WTC11 (cell line): ENCODE measurements at regions not wholly inside any gene's neighbourhood (a gene's known extent, or its start where the extent isn't known, plus 50 kb on each side); places are given as distances from the start of the nearest gene placed in this dataset.

ENCODE experiments used
- ATAC-seq: fragments of 200-7000 bp; cut with Tn5 transposase; 2 replicates; pipeline ENCODE4 v1.10.0; 2021; ENCODE audit warnings: mild to moderate bottlenecking, moderate library complexity
- CTCF ChIA-PET: fragments of 300-600 bp; sonication (Branson Sonifier 250); formaldehyde crosslinking; loops from one replicate; lab custom pipeline; 2021; ENCODE audit warnings: antibody characterized with exemption; lab: Charles Lee
- POLR2A ChIA-PET: fragments of 350-600 bp; sonication (Branson Sonifier 250); formaldehyde crosslinking; loops from one replicate; lab custom pipeline; 2021; ENCODE audit warnings: antibody characterized with exemption; lab: Charles Lee
- DNase-seq: peaks from one replicate; pipeline ENCODE4 v3.0.0; 2021; ENCODE audit warnings: low spot score
- H3K27ac Mint-ChIP-seq: 2 replicates; pipeline ENCODE4 v1.8.0; 2021; ENCODE audit warnings: mixed read lengths
- H3K27me3 Mint-ChIP-seq: 2 replicates; pipeline ENCODE4 v1.8.0; 2021; ENCODE audit warnings: low read depth, mild to moderate bottlenecking, moderate library complexity, mixed read lengths
- H3K36me3 Mint-ChIP-seq: 2 replicates; pipeline ENCODE4 v1.8.0; 2021; ENCODE audit warnings: mixed read lengths
- H3K4me1 Mint-ChIP-seq: 2 replicates; pipeline ENCODE4 v1.8.0; 2022; ENCODE audit warnings: mixed read lengths
- H3K4me3 Mint-ChIP-seq: 2 replicates; pipeline ENCODE4 v1.8.0; 2021; ENCODE audit warnings: mild to moderate bottlenecking, moderate library complexity, mixed read lengths
- H3K9me3 Mint-ChIP-seq: 2 replicates; pipeline ENCODE4 v1.8.0; 2021; ENCODE audit warnings: mixed read lengths
- AR ChIP-seq: fragments of 250-450 bp; sonication (Bioruptor Pico); IDR thresholded peaks from 2 replicates; pipeline ENCODE4 v1.9.0; 2021; ENCODE audit warnings: mild to moderate bottlenecking
- ATF6 ChIP-seq: sonication (generic); formaldehyde crosslinking; IDR thresholded peaks from 2 replicates; pipeline ENCODE4 v1.8.1; 2023; ENCODE audit warnings: mild to moderate bottlenecking, missing genetic modification reagents
- CBFB ChIP-seq: sonication (generic); formaldehyde crosslinking; IDR thresholded peaks from 2 replicates; pipeline ENCODE4 v1.8.1; 2022; ENCODE audit warnings: mild to moderate bottlenecking, low read depth, missing genetic modification reagents
- EMX1 ChIP-seq: fragments of 250-450 bp; sonication (Bioruptor Pico); IDR thresholded peaks from 2 replicates; pipeline ENCODE4 v1.8.0; 2021; ENCODE audit warnings: mild to moderate bottlenecking
- ESRRA ChIP-seq: sonication (generic); formaldehyde crosslinking; IDR thresholded peaks from 2 replicates; pipeline ENCODE4 v1.8.1; 2022; ENCODE audit warnings: mild to moderate bottlenecking, missing genetic modification reagents, borderline replicate concordance
- GRHL2 ChIP-seq: fragments of 250-450 bp; sonication (Bioruptor Pico); IDR thresholded peaks from 2 replicates; pipeline ENCODE4 v1.8.0; 2022; ENCODE audit warnings: mild to moderate bottlenecking, moderate library complexity; ENCODE audit not compliant: insufficient replicate concordance, severe bottlenecking
- HMGA2 ChIP-seq: fragments of 250-450 bp; sonication (Bioruptor Pico); IDR thresholded peaks from 2 replicates; pipeline ENCODE4 v1.4.0; 2021; ENCODE audit warnings: mild to moderate bottlenecking, moderate library complexity
- NR3C1 ChIP-seq: sonication (generic); formaldehyde crosslinking; conservative IDR thresholded peaks from 2 replicates; pipeline ENCODE4 v1.8.1; 2023; ENCODE audit warnings: low read depth, mild to moderate bottlenecking, missing genetic modification reagents
- ZBTB21 ChIP-seq: sonication (generic); formaldehyde crosslinking; IDR thresholded peaks from 2 replicates; pipeline ENCODE4 v1.8.1; 2023; ENCODE audit warnings: mild to moderate bottlenecking, missing genetic modification reagents, borderline replicate concordance
- ZNF219 ChIP-seq: sonication (generic); formaldehyde crosslinking; IDR thresholded peaks from 2 replicates; pipeline ENCODE4 v1.8.0; 2023; ENCODE audit warnings: missing genetic modification reagents, mild to moderate bottlenecking, borderline replicate concordance
- ZNF281 ChIP-seq: sonication (generic); formaldehyde crosslinking; IDR thresholded peaks from 2 replicates; pipeline ENCODE4 v1.8.0; 2023; ENCODE audit warnings: mild to moderate bottlenecking, missing genetic modification reagents
- ZNF396 ChIP-seq: fragments of 250-450 bp; sonication (Bioruptor Pico); IDR thresholded peaks from 2 replicates; pipeline ENCODE4 v1.8.0; 2021; ENCODE audit warnings: mild to moderate bottlenecking, moderate library complexity, borderline replicate concordance
- TF ChIP-seq, protein P1 (sequence below): fragments of 250-450 bp; sonication (Bioruptor Pico); IDR thresholded peaks from 2 replicates; pipeline ENCODE4 v1.9.0; 2021; ENCODE audit warnings: moderate library complexity, mild to moderate bottlenecking, inconsistent platforms, borderline replicate concordance
- TF ChIP-seq, protein P2 (sequence below): sonication (generic); formaldehyde crosslinking; IDR thresholded peaks from 2 replicates; pipeline ENCODE4 v1.8.0; 2023; ENCODE audit warnings: missing genetic modification reagents, mild to moderate bottlenecking, borderline replicate concordance
- TF ChIP-seq, protein P3 (sequence below): sonication (generic); formaldehyde crosslinking; IDR thresholded peaks from 2 replicates; pipeline ENCODE4 v1.8.1; 2022; ENCODE audit warnings: low read depth, mild to moderate bottlenecking, moderate library complexity, missing genetic modification reagents, borderline replicate concordance

GRCh38 chr16:7998789-7999453, 591.4 kb downstream of the TMEM114 start:
- TF ChIP-seq AR (CRISPR knock-in tag), result no peak
- TF ChIP-seq ATF6, result no peak
- no peak for TF ChIP-seq ZBTB21
- TF ChIP-seq GRHL2 (CRISPR knock-in tag), result no peak
- no peak for TF ChIP-seq HMGA2 (CRISPR knock-in tag)
- Mint-ChIP-seq H3K36me3 (peaks cover 89% of the 10 kb centered on the region), H3K27ac (no peak overlapping the region), H3K4me1 (no peaks in the 10 kb centered on the region), H3K9me3 (peaks cover 92% of the 10 kb centered on the region), H3K4me3 (no peak overlapping the region), H3K27me3 (peaks cover 7% of the 10 kb centered on the region)
- ChIA-PET CTCF (no interaction called here), POLR2A (no interaction called here)
- ATAC-seq (no peak), DNase-seq (no peak)

DNA sequence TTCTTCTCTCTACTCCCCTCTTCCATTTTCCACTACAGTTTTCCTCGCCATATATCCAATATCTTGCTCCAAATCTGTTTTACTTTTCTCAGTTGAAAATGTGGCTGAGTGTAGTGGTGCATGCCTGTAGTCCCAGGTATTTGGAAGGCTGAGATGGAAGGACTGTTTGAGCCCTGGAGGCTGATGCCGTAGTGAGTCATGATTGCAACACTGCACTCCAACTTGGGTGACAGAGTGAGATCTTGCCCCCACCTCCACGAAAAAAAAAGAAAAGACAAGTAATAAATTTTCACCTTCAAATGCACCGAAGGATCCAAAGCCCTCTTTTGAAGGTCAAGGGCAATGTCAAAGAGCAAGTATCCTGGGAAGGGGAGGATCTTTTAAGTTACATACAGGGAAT, 592.3 kb downstream of the TMEM114 start:
- H3K27me3 Mint-ChIP-seq, result peaks cover 7% of the 10 kb centered on the region
- no peak for TF ChIP-seq HMGA2 (CRISPR knock-in tag)
- TF ChIP-seq ZNF281, result no peak
- no peak for TF ChIP-seq ZNF396
- TF ChIP-seq, protein P1, sequence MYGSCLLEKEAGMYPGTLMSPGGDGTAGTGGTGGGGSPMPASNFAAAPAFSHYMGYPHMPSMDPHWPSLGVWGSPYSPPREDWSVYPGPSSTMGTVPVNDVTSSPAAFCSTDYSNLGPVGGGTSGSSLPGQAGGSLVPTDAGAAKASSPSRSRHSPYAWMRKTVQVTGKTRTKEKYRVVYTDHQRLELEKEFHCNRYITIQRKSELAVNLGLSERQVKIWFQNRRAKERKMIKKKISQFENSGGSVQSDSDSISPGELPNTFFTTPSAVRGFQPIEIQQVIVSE (CRISPR knock-in tag), result no peak
- no peak for TF ChIP-seq CBFB (CRISPR knock-in tag)
- TF ChIP-seq ZNF219 (CRISPR knock-in tag), result no peak
- no peak for TF ChIP-seq AR (CRISPR knock-in tag)
- TF ChIP-seq, protein P2, sequence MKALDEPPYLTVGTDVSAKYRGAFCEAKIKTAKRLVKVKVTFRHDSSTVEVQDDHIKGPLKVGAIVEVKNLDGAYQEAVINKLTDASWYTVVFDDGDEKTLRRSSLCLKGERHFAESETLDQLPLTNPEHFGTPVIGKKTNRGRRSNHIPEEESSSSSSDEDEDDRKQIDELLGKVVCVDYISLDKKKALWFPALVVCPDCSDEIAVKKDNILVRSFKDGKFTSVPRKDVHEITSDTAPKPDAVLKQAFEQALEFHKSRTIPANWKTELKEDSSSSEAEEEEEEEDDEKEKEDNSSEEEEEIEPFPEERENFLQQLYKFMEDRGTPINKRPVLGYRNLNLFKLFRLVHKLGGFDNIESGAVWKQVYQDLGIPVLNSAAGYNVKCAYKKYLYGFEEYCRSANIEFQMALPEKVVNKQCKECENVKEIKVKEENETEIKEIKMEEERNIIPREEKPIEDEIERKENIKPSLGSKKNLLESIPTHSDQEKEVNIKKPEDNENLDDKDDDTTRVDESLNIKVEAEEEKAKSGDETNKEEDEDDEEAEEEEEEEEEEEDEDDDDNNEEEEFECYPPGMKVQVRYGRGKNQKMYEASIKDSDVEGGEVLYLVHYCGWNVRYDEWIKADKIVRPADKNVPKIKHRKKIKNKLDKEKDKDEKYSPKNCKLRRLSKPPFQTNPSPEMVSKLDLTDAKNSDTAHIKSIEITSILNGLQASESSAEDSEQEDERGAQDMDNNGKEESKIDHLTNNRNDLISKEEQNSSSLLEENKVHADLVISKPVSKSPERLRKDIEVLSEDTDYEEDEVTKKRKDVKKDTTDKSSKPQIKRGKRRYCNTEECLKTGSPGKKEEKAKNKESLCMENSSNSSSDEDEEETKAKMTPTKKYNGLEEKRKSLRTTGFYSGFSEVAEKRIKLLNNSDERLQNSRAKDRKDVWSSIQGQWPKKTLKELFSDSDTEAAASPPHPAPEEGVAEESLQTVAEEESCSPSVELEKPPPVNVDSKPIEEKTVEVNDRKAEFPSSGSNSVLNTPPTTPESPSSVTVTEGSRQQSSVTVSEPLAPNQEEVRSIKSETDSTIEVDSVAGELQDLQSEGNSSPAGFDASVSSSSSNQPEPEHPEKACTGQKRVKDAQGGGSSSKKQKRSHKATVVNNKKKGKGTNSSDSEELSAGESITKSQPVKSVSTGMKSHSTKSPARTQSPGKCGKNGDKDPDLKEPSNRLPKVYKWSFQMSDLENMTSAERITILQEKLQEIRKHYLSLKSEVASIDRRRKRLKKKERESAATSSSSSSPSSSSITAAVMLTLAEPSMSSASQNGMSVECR (CRISPR knock-in tag), result no peak
- TF ChIP-seq, protein P3, sequence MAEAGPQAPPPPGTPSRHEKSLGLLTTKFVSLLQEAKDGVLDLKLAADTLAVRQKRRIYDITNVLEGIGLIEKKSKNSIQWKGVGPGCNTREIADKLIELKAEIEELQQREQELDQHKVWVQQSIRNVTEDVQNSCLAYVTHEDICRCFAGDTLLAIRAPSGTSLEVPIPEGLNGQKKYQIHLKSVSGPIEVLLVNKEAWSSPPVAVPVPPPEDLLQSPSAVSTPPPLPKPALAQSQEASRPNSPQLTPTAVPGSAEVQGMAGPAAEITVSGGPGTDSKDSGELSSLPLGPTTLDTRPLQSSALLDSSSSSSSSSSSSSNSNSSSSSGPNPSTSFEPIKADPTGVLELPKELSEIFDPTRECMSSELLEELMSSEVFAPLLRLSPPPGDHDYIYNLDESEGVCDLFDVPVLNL (CRISPR knock-in tag), result no peak
- TF ChIP-seq ESRRA, result no peak
- TF ChIP-seq NR3C1 (CRISPR knock-in tag), result no peak
- no peak for TF ChIP-seq EMX1 (CRISPR knock-in tag)

More for the DNA sequence above, 592.3 kb downstream of the TMEM114 start:
- DNase-seq (no peak), ATAC-seq (no peak)
- H3K4me3 Mint-ChIP-seq, result no peak overlapping the region
- H3K9me3 Mint-ChIP-seq, result peaks cover 91% of the 10 kb centered on the region
- ChIA-PET POLR2A (no interaction called here), CTCF (no interaction called here)
- no peak overlapping the region for H3K27ac Mint-ChIP-seq
- no peaks in the 10 kb centered on the region for H3K4me1 Mint-ChIP-seq
- H3K36me3 Mint-ChIP-seq, result peaks cover 88% of the 10 kb centered on the region
